GM23248 (cell line): ENCODE measurements at regions not wholly inside any gene's neighbourhood (a gene's known extent, or its start where the extent isn't known, plus 50 kb on each side); places are given as distances from the start of the nearest gene placed in this dataset.

Experiments
- DNase-seq: peaks from one replicate; pipeline ENCODE4 v3.0.0-alpha.2; 2015
- H2AFZ ChIP-seq: fragments of 200-600 bp; sonication (generic); 2 replicates; pipeline ENCODE4 v1.6.1; 2016; ENCODE audit warnings: antibody characterized with exemption
- H3F3A ChIP-seq: fragments of 200-600 bp; sonication (generic); 2 replicates; pipeline ENCODE4 v1.6.1; 2016; ENCODE audit warnings: mild to moderate bottlenecking, antibody characterized with exemption, mixed run types; ENCODE audit not compliant: insufficient read depth
- H3K27ac ChIP-seq: fragments of 200-600 bp; sonication (generic); 2 replicates; pipeline ENCODE4 v1.5.1; 2016; ENCODE audit warnings: mild to moderate bottlenecking
- H3K27me3 ChIP-seq: fragments of 200-600 bp; sonication (generic); replicated peaks from 2 replicates; pipeline ENCODE4 v1.6.1; 2016; ENCODE audit warnings: mild to moderate bottlenecking; ENCODE audit not compliant: insufficient read depth
- H3K36me3 ChIP-seq: fragments of 200-600 bp; sonication (generic); 2 replicates; pipeline ENCODE4 v1.6.1; 2016; ENCODE audit warnings: low read depth, mild to moderate bottlenecking
- H3K4me1 ChIP-seq: fragments of 200-600 bp; sonication (generic); 2 replicates; pipeline ENCODE4 v1.6.1; 2016; ENCODE audit warnings: mild to moderate bottlenecking; ENCODE audit not compliant: insufficient read depth
- H3K4me2 ChIP-seq: fragments of 200-600 bp; sonication (generic); one replicate; pipeline ENCODE4 v1.6.1; 2016; ENCODE audit warnings: mild to moderate bottlenecking; ENCODE audit not compliant: unreplicated experiment
- H3K4me3 ChIP-seq: fragments of 200-600 bp; sonication (generic); 2 replicates; pipeline ENCODE4 v1.5.1; 2016; ENCODE audit warnings: mild to moderate bottlenecking
- H3K79me2 ChIP-seq: fragments of 200-600 bp; sonication (generic); 2 replicates; pipeline ENCODE4 v1.6.1; 2016; ENCODE audit warnings: mild to moderate bottlenecking; ENCODE audit not compliant: insufficient read depth
- H3K9ac ChIP-seq: fragments of 200-600 bp; sonication (generic); 2 replicates; pipeline ENCODE4 v1.6.1; 2016; ENCODE audit warnings: mild to moderate bottlenecking
- H3K9me2 ChIP-seq: fragments of 200-600 bp; sonication (generic); 2 replicates; pipeline ENCODE4 v1.6.1; 2016; ENCODE audit warnings: mixed run types, mild to moderate bottlenecking, moderate library complexity; ENCODE audit not compliant: insufficient read depth
- H3K9me3 ChIP-seq: fragments of 200-600 bp; sonication (generic); one replicate; pipeline ENCODE4 v1.6.1; 2017; ENCODE audit warnings: low read depth
- H4K20me1 ChIP-seq: fragments of 200-600 bp; sonication (generic); 2 replicates; pipeline ENCODE4 v1.6.0; 2016; ENCODE audit not compliant: insufficient read depth
- EZH2 ChIP-seq: fragments of 200-600 bp; sonication (generic); IDR thresholded peaks from 2 replicates; pipeline ENCODE4 v1.6.1; 2018; ENCODE audit warnings: antibody characterized with exemption, mild to moderate bottlenecking; ENCODE audit not compliant: insufficient read depth, poor library complexity, severe bottlenecking
- EZH2phosphoT487 ChIP-seq: fragments of 200-600 bp; sonication (generic); IDR thresholded peaks from 2 replicates; pipeline ENCODE4 v1.6.1; 2018; ENCODE audit warnings: antibody characterized with exemption, moderate library complexity, mild to moderate bottlenecking, low read depth; ENCODE audit not compliant: insufficient read depth
- WGBS, 2 experiments: methylation state at CpG; one replicate each; pipeline ENCODE4 v1.1.6; 2015 to 2017; ENCODE audit warnings: low lambda C conversion rate in 2 of 2, low coverage in 1 of 2; ENCODE audit errors: missing lambda C conversion rate in 2 of 2; 5-methylcytosine and 5-hydroxymethylcytosine counted together
- in situ Hi-C: fragments of 300-500 bp; cut with MboI; formaldehyde crosslinking; loops from 2 replicates; pipeline ENCODE4 v1.15.0; 2020

DNA sequence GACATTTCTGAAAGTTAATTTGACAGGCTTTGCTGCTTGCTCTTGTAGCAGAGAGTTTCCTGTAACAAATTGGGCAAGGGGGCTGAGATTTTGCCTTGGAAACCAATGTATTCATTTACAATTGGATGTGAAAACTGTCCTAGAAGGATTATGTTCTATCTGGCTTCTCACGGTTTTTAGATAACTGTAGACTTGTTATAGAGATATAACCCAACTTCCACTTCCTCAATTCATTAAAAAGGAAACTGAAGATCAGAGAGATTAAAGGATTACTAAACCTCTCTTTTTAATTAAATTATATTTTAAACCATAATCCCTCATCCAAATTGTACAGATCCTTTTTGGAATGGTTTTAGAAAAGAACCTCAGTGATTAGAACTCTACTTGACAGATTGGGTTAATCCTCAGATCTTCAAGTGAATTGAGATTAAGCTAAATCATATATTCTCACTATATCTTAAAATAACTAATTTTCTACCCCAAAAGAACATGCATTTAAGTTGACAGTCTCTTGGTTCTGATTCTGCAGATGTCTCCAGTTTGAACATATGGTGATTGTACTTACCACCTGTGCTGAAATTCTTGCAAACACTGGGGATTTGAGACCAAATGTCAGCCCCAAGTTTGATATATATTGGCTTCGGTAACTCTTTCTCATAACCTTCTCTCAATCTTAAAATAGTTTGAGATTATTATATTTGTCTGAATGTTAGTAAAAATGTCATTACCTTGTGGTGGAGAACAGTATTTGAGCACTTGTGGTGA is 130.1 kb upstream of the C9orf72 start:
- H3K79me2 ChIP-seq: no peaks in the 10 kb centered on the region
- H3K4me3 ChIP-seq: no peak overlapping the region
- H3K9me2 ChIP-seq: no peaks in the 10 kb centered on the region
- in situ Hi-C loops: no loop called here
- no peak overlapping the region for H3K27ac ChIP-seq
- no peaks in the 10 kb centered on the region for H3K4me1 ChIP-seq
- DNase-seq: no peak
- H3K27me3 ChIP-seq: no peaks in the 10 kb centered on the region
- H3F3A ChIP-seq: no peaks in the 10 kb centered on the region
- H3K36me3 ChIP-seq: no peaks in the 10 kb centered on the region
- H3K9ac ChIP-seq: no peak overlapping the region
- no peak overlapping the region for H2AFZ ChIP-seq
- H4K20me1 ChIP-seq: no peaks in the 10 kb centered on the region
- H3K9me3 ChIP-seq: no peaks in the 10 kb centered on the region
- no peak for TF ChIP-seq EZH2
- no peak for TF ChIP-seq EZH2phosphoT487
- no peak overlapping the region for H3K4me2 ChIP-seq
- WGBS, 2 experiments: 13 to 21% methylated on average over 2 of the region's 2 CpGs

DNA sequence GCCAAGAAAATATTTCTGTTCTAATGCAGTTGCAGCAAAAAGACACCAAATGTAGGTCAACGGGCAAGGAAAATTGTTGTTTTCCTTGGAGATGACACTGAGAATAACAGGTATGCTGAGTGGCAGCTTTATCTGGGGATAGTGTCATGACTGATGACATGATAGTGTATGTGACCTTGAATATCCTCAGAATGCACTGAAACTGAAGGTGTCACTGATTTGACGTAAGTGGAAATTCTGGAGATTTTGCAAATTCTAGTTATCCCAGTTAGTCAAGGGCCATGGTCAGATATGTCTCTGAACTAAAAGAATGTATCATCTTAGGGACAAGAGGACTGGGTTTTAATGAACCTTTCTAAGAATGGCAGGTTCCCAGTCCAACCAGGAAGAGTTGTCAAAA is 138.0 kb upstream of the C9orf72 start:
- TF ChIP-seq EZH2 (no peak), EZH2phosphoT487 (no peak)

DNA sequence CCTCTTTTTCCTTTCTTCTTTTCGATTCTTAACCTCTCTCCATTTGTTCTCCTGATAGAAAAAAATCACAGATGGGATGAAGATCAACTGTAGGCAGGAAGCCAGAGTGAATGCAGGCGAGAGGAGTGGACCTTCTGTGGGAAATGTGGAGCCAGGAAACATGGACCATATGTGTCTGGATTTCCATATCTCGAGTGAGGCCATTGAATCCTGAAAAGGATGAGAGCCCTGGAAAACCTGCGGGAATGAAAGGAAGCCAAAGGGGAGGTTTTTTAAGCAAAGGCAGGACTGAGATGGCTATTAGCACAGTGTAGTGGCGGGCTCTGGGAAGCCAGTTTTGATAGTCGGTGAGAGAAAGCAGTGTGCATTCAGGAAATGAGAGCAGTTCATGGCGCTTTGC is 139.5 kb upstream of the C9orf72 start:
- Histone ChIP-seq H3K4me3 (no peak overlapping the region), H3K36me3 (no peaks in the 10 kb centered on the region), H3F3A (no peaks in the 10 kb centered on the region), H3K4me1 (no peaks in the 10 kb centered on the region), H3K4me2 (no peak overlapping the region), H3K27me3 (peaks cover 4% of the 10 kb centered on the region; the same call in 1 of the 2 replicates), H3K9me2 (no peaks in the 10 kb centered on the region), H3K9me3 (no peaks in the 10 kb centered on the region), H2AFZ (no peak overlapping the region), H3K27ac (no peak overlapping the region), H3K79me2 (no peaks in the 10 kb centered on the region), H4K20me1 (no peaks in the 10 kb centered on the region), H3K9ac (no peak overlapping the region)
- in situ Hi-C loops: no loop called here
- DNase-seq: no peak
- WGBS, 2 experiments: 10 to 11% methylated on average over 7 of the region's 7 CpGs
- TF ChIP-seq EZH2 (no peak), EZH2phosphoT487 (no peak)

More for the DNA sequence above, 138.0 kb upstream of the C9orf72 start:
- DNase-seq: no peak
- no peak overlapping the region for H3K27ac ChIP-seq
- WGBS, 2 experiments: 41 to 49% methylated on average over 2 of the region's 2 CpGs
- H3K36me3 ChIP-seq: no peaks in the 10 kb centered on the region
- no peak overlapping the region for H3K4me2 ChIP-seq
- H3K79me2 ChIP-seq: no peaks in the 10 kb centered on the region
- H3K27me3 ChIP-seq: peaks cover 4% of the 10 kb centered on the region; the same call in 1 of the 2 replicates
- no peaks in the 10 kb centered on the region for H3K9me3 ChIP-seq
- no peak overlapping the region for H3K4me3 ChIP-seq
- H3F3A ChIP-seq: no peaks in the 10 kb centered on the region
- in situ Hi-C loops: no loop called here
- no peaks in the 10 kb centered on the region for H3K9me2 ChIP-seq
- no peaks in the 10 kb centered on the region for H3K4me1 ChIP-seq
- H3K9ac ChIP-seq: no peak overlapping the region
- H4K20me1 ChIP-seq: no peaks in the 10 kb centered on the region
- H2AFZ ChIP-seq: no peak overlapping the region

DNA sequence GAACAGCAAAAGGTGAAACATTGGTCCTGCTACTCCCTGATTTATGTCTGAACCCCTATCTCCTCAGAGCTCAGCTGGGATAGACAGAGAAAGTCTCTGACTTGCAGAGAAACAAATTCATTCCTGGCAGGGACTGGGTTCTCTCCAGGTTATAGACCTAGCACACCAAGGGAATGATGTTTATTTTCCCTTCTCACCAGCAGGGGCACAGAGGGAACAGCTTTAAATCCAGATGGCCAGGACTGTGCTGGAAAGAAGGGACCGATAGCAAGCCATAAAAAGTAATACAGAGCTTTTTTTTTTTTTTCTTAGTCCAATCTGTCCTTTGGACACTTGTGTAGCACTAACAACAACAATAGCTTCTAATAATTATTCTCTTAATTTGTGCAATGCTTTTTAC is 141.1 kb upstream of the C9orf72 start:
- 24 to 30% methylated on average over 1 of the region's 1 CpG for WGBS, 2 experiments
- Histone ChIP-seq H3K9ac (no peak overlapping the region), H3K27ac (no peak overlapping the region), H2AFZ (no peak overlapping the region), H3K27me3 (peaks cover 4% of the 10 kb centered on the region; the same call in 1 of the 2 replicates), H3F3A (no peaks in the 10 kb centered on the region), H3K4me2 (no peak overlapping the region), H4K20me1 (no peaks in the 10 kb centered on the region), H3K4me3 (no peak overlapping the region), H3K9me3 (no peaks in the 10 kb centered on the region), H3K36me3 (no peaks in the 10 kb centered on the region), H3K9me2 (no peaks in the 10 kb centered on the region), H3K4me1 (no peaks in the 10 kb centered on the region), H3K79me2 (no peaks in the 10 kb centered on the region)
- TF ChIP-seq EZH2: no peak
- TF ChIP-seq EZH2phosphoT487: no peak
- in situ Hi-C loops: no loop called here
- no peak for DNase-seq
